Peyer's patch (tissue), 4 donors: ENCODE measurements at regions not wholly inside any gene's neighbourhood (a gene's known extent, or its start where the extent isn't known, plus 50 kb on each side); places are given as distances from the start of the nearest gene placed in this dataset.

Source experiments
- DNase-seq, 3 donors: peaks; one replicate each; pipeline ENCODE4 v3.0.0-alpha.2; 2017 to 2019
- H3K27ac ChIP-seq, 4 donors: fragments of 200-600 bp; sonication (generic); one replicate each; pipeline ENCODE4 v1.5.1; 2016 to 2019
- H3K27me3 ChIP-seq, 2 donors: fragments of 200-600 bp; sonication (generic); one replicate each; pipeline ENCODE4 v1.5.1; 2019
- H3K36me3 ChIP-seq, 3 donors: fragments of 200-600 bp; sonication (generic); one replicate each; pipeline ENCODE4 v1.5.1; 2016 to 2019
- H3K4me1 ChIP-seq, 4 donors: fragments of 200-600 bp; sonication (generic); one replicate each; pipeline ENCODE4 v1.5.1; 2016 to 2019
- H3K4me3 ChIP-seq, 4 donors: fragments of 200-600 bp; sonication (generic); 1 replicate in 3 of 4; 2 replicates in 1 of 4; pipeline ENCODE4 v1.5.1; 2016 to 2019; ENCODE audit warnings: mild to moderate bottlenecking in 1 of 4
- H3K9me3 ChIP-seq, 4 donors: fragments of 200-600 bp; sonication (generic); one replicate each; pipeline ENCODE4 v1.5.1; 2016 to 2019; ENCODE audit warnings: mild to moderate bottlenecking in 1 of 4
- POLR2A ChIP-seq, 2 donors: fragments of 450-650 bp; IDR thresholded peaks; one replicate each; pipeline ENCODE4 v1.5.1; 2017; ENCODE audit warnings: antibody characterized with exemption in 2 of 2, mild to moderate bottlenecking in 2 of 2, moderate library complexity in 2 of 2
- TF ChIP-seq, protein P1 (sequence below), 6 experiments: fragments of 450-650 bp in 4 of 6; fragments of 200-600 bp in 2 of 6; sonication (generic) in 1 of 6; IDR thresholded peaks; one replicate each; pipeline ENCODE4 v1.5.1; 2017 to 2019; ENCODE audit warnings: antibody characterized with exemption in 6 of 6, mild to moderate bottlenecking in 3 of 6, moderate library complexity in 1 of 6

DNA sequence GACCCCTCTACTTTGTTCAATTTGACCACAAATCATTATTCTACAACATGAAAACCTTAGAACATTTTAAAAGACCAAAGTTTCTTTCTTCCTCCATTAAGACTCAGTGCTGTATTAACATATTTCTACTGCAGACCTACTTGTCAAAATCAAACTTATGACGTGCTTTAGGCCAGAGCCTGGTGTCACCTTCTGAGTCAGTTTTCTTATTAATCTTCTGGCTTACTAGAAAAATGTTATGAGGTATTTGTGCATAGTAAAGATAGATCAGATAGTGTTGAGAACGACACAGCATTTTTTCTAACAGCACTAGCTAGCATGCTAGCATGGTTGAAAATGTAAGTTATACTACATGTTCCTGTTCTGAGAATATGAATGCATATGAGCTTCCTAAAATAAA is 333.6 kb upstream of the FAM241A start:
- no peak for TF ChIP-seq POLR2A (IDR thresholded peaks at IDR 0.05)
- no peaks in the 10 kb centered on the region for H3K27me3 ChIP-seq
- no peak overlapping the region for H3K27ac ChIP-seq
- no peaks in the 10 kb centered on the region for H3K4me1 ChIP-seq
- H3K36me3 ChIP-seq: no peaks in the 10 kb centered on the region
- peaks cover 0 to 5% (median 0%) of the 10 kb centered on the region in 4 donors for H3K9me3 ChIP-seq
- H3K4me3 ChIP-seq: no peak overlapping the region
- DNase-seq: no peak

DNA sequence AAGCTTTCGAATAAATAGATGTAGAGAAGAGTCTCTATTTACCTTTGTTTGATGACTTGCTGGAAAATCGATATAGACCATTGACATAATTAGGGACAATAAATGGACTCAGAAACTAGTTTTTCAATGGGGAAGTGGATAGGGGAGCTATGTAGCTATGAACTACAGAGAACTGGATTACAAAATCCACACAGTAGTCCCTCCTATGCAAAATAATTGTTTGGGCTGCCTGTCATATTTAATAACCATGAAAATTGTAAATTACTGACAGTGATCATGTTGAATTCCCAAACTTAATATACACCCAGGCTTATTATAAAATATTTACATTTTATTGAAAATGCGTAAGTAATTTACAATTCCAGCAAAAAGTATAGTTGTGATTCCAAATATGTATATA is 333.1 kb upstream of the FAM241A start:
- Histone ChIP-seq H3K36me3 (no peaks in the 10 kb centered on the region), H3K9me3 (peaks cover 0 to 5% (median 0%) of the 10 kb centered on the region in 4 donors), H3K4me3 (no peak overlapping the region), H3K4me1 (no peaks in the 10 kb centered on the region), H3K27me3 (no peaks in the 10 kb centered on the region), H3K27ac (no peak overlapping the region)
- TF ChIP-seq, protein P1, sequence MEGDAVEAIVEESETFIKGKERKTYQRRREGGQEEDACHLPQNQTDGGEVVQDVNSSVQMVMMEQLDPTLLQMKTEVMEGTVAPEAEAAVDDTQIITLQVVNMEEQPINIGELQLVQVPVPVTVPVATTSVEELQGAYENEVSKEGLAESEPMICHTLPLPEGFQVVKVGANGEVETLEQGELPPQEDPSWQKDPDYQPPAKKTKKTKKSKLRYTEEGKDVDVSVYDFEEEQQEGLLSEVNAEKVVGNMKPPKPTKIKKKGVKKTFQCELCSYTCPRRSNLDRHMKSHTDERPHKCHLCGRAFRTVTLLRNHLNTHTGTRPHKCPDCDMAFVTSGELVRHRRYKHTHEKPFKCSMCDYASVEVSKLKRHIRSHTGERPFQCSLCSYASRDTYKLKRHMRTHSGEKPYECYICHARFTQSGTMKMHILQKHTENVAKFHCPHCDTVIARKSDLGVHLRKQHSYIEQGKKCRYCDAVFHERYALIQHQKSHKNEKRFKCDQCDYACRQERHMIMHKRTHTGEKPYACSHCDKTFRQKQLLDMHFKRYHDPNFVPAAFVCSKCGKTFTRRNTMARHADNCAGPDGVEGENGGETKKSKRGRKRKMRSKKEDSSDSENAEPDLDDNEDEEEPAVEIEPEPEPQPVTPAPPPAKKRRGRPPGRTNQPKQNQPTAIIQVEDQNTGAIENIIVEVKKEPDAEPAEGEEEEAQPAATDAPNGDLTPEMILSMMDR (IDR thresholded peaks at IDR 0.05): no peak
- TF ChIP-seq POLR2A (IDR thresholded peaks at IDR 0.05): no peak
- no peak for DNase-seq

DNA sequence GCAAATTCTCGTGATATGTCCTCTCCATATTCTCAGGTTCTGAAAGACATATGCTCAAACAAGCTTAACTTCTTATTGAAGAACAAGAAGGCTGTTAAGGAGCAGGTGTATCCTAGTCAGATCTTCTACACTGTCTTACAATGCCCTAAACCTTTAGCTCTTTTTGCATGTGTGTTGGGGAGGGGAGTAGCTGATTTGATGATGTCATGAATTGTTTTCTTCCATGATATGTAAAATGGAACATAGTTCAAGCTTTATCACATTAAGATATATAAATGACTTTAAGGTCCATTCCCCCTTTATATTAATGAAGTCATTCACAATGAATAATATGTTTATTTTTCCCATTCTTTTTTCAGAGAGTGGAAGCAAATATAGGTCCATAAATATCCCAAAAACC is 332.5 kb upstream of the FAM241A start:
- Histone ChIP-seq H3K27ac (no peak overlapping the region), H3K4me1 (no peaks in the 10 kb centered on the region), H3K9me3 (peaks cover 0 to 5% (median 0%) of the 10 kb centered on the region in 4 donors)

DNA sequence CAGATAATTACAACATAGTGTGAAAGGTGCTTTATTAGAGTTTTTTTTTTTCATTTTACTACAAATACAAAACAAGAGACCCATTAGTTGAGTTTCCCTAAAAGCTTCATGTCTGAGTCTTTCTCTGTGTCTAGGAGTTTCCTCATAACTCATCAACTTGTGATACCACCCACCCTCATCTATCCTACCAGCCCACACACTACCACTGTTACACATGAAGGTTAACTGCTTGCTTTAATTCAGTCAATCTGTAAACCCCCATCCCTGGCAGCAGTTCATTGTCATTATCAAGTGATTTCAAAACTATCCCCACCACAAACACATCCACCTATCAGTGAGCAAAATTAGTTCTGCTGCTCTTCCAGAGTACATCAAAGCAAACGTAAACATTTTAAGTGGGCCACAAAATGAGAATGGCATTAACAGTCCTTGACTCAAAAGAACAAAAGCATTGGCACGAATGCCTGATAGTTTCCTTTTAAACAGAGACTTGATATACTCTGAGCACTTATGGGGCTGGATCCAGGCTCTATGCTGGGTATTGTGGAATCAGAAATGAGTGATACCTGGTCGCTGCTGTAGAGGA is 331.6 kb upstream of the FAM241A start:
- H3K4me3 ChIP-seq: no peak overlapping the region
- H3K4me1 ChIP-seq: no peaks in the 10 kb centered on the region
- H3K9me3 ChIP-seq: peaks cover 0 to 5% (median 0%) of the 10 kb centered on the region in 4 donors
- DNase-seq: no peak
- no peak overlapping the region for H3K27ac ChIP-seq
- no peaks in the 10 kb centered on the region for H3K27me3 ChIP-seq
- TF ChIP-seq, protein P1 (IDR thresholded peaks at IDR 0.05): no peak
- no peak for TF ChIP-seq POLR2A (IDR thresholded peaks at IDR 0.05)
- H3K36me3 ChIP-seq: no peaks in the 10 kb centered on the region

More for the DNA sequence above, 332.5 kb upstream of the FAM241A start:
- TF ChIP-seq, protein P1 (IDR thresholded peaks at IDR 0.05): no peak
- no peak for TF ChIP-seq POLR2A (IDR thresholded peaks at IDR 0.05)
- no peaks in the 10 kb centered on the region for H3K36me3 ChIP-seq
- no peak overlapping the region for H3K4me3 ChIP-seq
- no peaks in the 10 kb centered on the region for H3K27me3 ChIP-seq
- DNase-seq: no peak

DNA sequence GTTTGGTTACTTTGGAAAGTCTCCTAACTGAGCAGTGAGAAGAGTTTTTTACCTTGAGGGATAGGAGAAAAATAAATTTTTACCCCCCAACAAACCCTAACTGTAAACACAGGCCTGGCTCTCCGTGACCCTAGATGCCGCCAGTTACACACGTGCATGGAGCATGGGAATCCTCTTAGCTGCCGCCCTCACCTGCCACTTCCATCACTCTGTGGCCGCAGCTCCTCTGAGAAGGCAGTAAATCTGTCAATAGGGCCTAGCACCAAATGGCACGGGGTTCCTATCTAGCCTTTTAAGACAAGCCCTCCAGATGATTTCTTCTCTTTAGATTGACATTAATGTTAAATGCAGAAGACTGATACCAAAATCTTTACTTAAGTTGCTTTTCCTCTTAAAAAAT is 330.3 kb upstream of the FAM241A start:
- Histone ChIP-seq H3K4me1 (no peaks in the 10 kb centered on the region), H3K27me3 (no peaks in the 10 kb centered on the region), H3K4me3 (no peak overlapping the region), H3K9me3 (peaks cover 0 to 5% (median 0%) of the 10 kb centered on the region in 4 donors), H3K36me3 (no peaks in the 10 kb centered on the region), H3K27ac (no peak overlapping the region)
- TF ChIP-seq, protein P1 (IDR thresholded peaks at IDR 0.05): no peak
- TF ChIP-seq POLR2A (IDR thresholded peaks at IDR 0.05): no peak
- no peak for DNase-seq

DNA sequence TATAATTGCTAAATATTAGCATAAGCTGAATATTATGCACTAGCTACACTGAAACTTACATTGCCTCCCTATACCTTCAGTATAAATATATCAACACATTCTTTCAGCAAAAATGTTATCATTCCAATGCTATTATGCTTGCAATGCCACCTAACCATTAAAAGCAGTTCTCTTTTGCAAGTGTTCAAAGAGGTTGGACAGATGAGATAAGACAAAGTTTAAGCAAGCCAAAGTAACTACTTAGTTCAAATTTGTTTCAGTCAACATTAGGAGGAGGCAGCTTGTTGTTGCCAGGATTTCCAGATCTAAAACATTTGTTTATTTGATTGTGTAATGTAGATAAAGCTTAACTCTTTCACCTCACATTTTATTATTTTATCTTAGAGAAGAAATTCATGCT is 323.9 kb upstream of the FAM241A start:
- no peaks in the 10 kb centered on the region for H3K27me3 ChIP-seq
- no peak overlapping the region for H3K4me3 ChIP-seq
- H3K9me3 ChIP-seq: peaks cover 0 to 3% (median 0%) of the 10 kb centered on the region in 4 donors
- no peak overlapping the region for H3K27ac ChIP-seq
- no peaks in the 10 kb centered on the region for H3K4me1 ChIP-seq
- no peak for TF ChIP-seq POLR2A (IDR thresholded peaks at IDR 0.05)
- TF ChIP-seq, protein P1 (IDR thresholded peaks at IDR 0.05): no peak
- H3K36me3 ChIP-seq: no peaks in the 10 kb centered on the region
- no peak for DNase-seq
